ENCODE measurements at regions not wholly inside any gene's neighbourhood (a gene's known extent, or its start where the extent isn't known, plus 50 kb on each side); places are given as distances from the start of the nearest gene placed in this dataset.

DNA sequence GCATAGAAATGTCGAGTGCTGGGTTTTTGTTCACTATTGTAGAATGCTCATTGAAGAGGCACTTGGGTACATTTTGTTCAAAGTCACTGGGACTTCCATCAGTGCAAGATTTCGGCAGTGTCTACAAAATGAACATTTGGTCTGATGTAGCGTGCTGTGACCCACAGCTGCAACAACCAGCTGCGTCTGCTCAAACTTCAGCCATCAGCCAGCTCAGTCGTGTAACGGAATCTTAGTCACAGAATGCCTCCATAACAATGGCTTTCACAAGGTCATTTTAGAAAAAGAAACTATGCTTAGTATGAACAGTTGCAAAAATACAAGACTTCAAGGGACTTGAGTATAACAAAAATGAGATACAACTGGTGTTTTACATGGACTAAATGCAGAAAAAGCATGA, 828.1 kb upstream of the GRAMD2B start:
- TF ChIP-seq CTCF (IDR thresholded peaks at IDR 0.05) (no peak), POLR2A (IDR thresholded peaks at IDR 0.05) (no peak)
